ENCODE measurements at regions not wholly inside any gene's neighbourhood (a gene's known extent, or its start where the extent isn't known, plus 50 kb on each side); places are given as distances from the start of the nearest gene placed in this dataset.

- WGBS, 2 experiments (ENCODE audit: extremely low coverage in 1 of 2, insufficient coverage in 1 of 2, insufficient read length in 1 of 2, insufficient replicate concordance in 2 of 2, low coverage in 1 of 2, low lambda C conversion rate in 2 of 2, missing lambda C conversion rate in 1 of 2) = 98% methylated on average over 5 of the region's 5 CpGs; no CpG with 5 or more reads in 1 of the 2 experiments
- no peaks in the 10 kb centered on the region for H3K9me3 ChIP-seq (ENCODE audit: insufficient read depth in 2 of 2, low read depth in 1 of 2, low read length in 1 of 2)
- no peak overlapping the region for H3K14ac ChIP-seq (ENCODE audit: insufficient read length)
- H2BK12ac ChIP-seq (ENCODE audit: low read depth, low read length) = no peak overlapping the region
- H3K4me3 ChIP-seq (ENCODE audit: extremely low read depth in 1 of 4, insufficient read depth in 2 of 4, low read depth in 3 of 4, low read length in 4 of 4) = no peak overlapping the region
- no peak overlapping the region for H3K56ac ChIP-seq (replicated peaks; ENCODE audit: insufficient read length, low read depth, low read length)
- H3K79me1 ChIP-seq (ENCODE audit: low read depth, low read length) = no peaks in the 10 kb centered on the region
- H3K27me3 ChIP-seq (replicated peaks in 1 of 4; ENCODE audit: control insufficient read depth in 3 of 4, extremely low read depth in 1 of 4, insufficient read depth in 3 of 4, low read length in 3 of 4) = no peaks in the 10 kb centered on the region
- no peak overlapping the region for H2BK5ac ChIP-seq (ENCODE audit: low read depth, low read length)
- TF ChIP-seq TAF7 (optimal IDR thresholded peaks at IDR 0.05; ENCODE audit: borderline replicate concordance, low read depth, low read length) (no peak), CHD2 (IDR thresholded peaks at IDR 0.05; ENCODE audit: low read length) (no peak)
- no peak overlapping the region for H2AFZ ChIP-seq (ENCODE audit: low read length)
- CTCF ChIA-PET (ENCODE audit: partially characterized antibody) = no interaction called here
- H3K4me2 ChIP-seq (ENCODE audit: insufficient read depth in 1 of 2, low read depth in 2 of 2, low read length in 2 of 2) = no peak overlapping the region
- H3K27ac ChIP-seq (ENCODE audit: low read depth, low read length) = no peak overlapping the region
- H3K79me2 ChIP-seq (ENCODE audit: control insufficient read depth in 1 of 2, insufficient read depth in 2 of 2, low read length in 2 of 2) = no peaks in the 10 kb centered on the region
- POLR2A ChIA-PET (ENCODE audit: partially characterized antibody) = no interaction called here
- H3K36me3 ChIP-seq (ENCODE audit: control insufficient read depth in 2 of 4, insufficient read depth in 4 of 4, low read length in 3 of 4) = no peaks in the 10 kb centered on the region
- H4K5ac ChIP-seq (ENCODE audit: insufficient read length, low read depth, low read length) = no peak overlapping the region
- no peak overlapping the region for H2BK15ac ChIP-seq (ENCODE audit: low read length)
- no peak overlapping the region for H4K91ac ChIP-seq (replicated peaks; ENCODE audit: insufficient read length, low read length)
- H2BK20ac ChIP-seq (ENCODE audit: low read length) = no peak overlapping the region
- H3K4ac ChIP-seq (replicated peaks; ENCODE audit: insufficient read length, low read depth, low read length) = no peak overlapping the region
- H3K23me2 ChIP-seq (ENCODE audit: low read depth, low read length) = no peaks in the 10 kb centered on the region
- H2BK120ac ChIP-seq (replicated peaks; ENCODE audit: low read depth, low read length) = no peak overlapping the region
- DNase-seq (ENCODE audit: low read depth in 1 of 2, low spot score in 2 of 2) (no peak), FAIRE-seq (no peak)
- no peaks in the 10 kb centered on the region for H4K20me1 ChIP-seq (replicated peaks in 1 of 2; ENCODE audit: control insufficient read depth in 1 of 2, insufficient read depth in 2 of 2, low read length in 2 of 2)
- no peak overlapping the region for H2AK5ac ChIP-seq (ENCODE audit: low read depth, low read length)
- H3K4me1 ChIP-seq (replicated peaks in 1 of 4; ENCODE audit: control insufficient read depth in 3 of 4, insufficient read depth in 4 of 4, low read length in 3 of 4) = no peaks in the 10 kb centered on the region
- no peak overlapping the region for H3K18ac ChIP-seq (ENCODE audit: extremely low read depth, low read length)
- no peak overlapping the region for H3K23ac ChIP-seq (ENCODE audit: insufficient read length)
- H3K9ac ChIP-seq (replicated peaks in 1 of 4; ENCODE audit: extremely low read depth in 1 of 4, low read depth in 3 of 4, low read length in 3 of 4) = no peak overlapping the region
- H4K8ac ChIP-seq (ENCODE audit: extremely low read depth, insufficient read depth, low read length) = no peak overlapping the region
Observed at GRCh38 chrY:16659340-16659739, 1220.7 kb downstream of the CDY2B start.
